ENCODE measurements at regions not wholly inside any gene's neighbourhood (a gene's known extent, or its start where the extent isn't known, plus 50 kb on each side); places are given as distances from the start of the nearest gene placed in this dataset.

DNA sequence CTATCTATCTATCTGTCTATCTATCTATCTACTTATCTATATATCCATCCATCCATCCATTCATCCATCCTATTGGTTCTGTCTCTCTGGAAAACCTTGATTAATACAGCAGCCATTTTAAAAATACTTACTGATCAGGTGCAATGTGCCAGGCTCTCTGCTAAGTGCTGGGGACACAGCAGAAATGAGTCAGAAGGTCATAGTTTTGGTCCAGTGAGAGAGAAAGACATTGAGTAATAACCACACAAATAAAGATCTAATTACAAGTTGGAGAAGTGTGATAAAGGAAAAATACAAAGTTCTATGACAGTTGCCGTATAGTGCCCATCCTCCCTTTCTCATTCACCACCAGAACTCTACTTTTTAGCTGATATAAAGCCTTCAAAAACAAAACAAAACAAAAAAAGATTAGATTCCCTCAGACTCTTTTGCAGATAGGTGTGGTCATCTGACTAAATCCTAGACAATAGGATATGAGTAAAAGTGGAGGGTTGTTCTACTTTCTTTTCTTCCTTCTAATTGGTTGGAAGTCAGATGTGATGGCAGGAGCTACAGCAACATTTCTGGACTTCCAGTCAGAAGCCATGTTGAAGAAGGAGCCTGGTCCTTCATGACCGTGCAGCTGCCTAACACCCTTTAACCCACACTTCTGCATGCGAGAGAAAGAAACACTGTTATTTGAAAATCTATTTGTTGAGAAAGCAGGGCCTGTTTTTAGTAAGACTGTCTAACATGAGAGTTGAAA, 72.0 kb upstream of the TOX3 start:
- TF ChIP-seq, protein P1, sequence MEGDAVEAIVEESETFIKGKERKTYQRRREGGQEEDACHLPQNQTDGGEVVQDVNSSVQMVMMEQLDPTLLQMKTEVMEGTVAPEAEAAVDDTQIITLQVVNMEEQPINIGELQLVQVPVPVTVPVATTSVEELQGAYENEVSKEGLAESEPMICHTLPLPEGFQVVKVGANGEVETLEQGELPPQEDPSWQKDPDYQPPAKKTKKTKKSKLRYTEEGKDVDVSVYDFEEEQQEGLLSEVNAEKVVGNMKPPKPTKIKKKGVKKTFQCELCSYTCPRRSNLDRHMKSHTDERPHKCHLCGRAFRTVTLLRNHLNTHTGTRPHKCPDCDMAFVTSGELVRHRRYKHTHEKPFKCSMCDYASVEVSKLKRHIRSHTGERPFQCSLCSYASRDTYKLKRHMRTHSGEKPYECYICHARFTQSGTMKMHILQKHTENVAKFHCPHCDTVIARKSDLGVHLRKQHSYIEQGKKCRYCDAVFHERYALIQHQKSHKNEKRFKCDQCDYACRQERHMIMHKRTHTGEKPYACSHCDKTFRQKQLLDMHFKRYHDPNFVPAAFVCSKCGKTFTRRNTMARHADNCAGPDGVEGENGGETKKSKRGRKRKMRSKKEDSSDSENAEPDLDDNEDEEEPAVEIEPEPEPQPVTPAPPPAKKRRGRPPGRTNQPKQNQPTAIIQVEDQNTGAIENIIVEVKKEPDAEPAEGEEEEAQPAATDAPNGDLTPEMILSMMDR (conservative IDR thresholded peaks at IDR 0.05; ENCODE audit: low read length), result no peak
- TF ChIP-seq EZH2phosphoT487 (IDR thresholded peaks at IDR 0.05; ENCODE audit: borderline replicate concordance), result no peak

Measured in Loucy (cell line).